Esophagus muscularis mucosa (tissue), 4 donors: ENCODE measurements at regions not wholly inside any gene's neighbourhood (a gene's known extent, or its start where the extent isn't known, plus 50 kb on each side); places are given as distances from the start of the nearest gene placed in this dataset.

Experiments used
- EP300 ChIP-seq: sonication (generic); formaldehyde crosslinking; IDR thresholded peaks from one replicate; pipeline ENCODE4 v1.6.1; 2017; ENCODE audit warnings: antibody characterized with exemption
- POLR2A ChIP-seq: fragments of 450-650 bp; IDR thresholded peaks from one replicate; pipeline ENCODE4 v1.6.1; 2017; ENCODE audit warnings: antibody characterized with exemption, moderate library complexity, mild to moderate bottlenecking, low read depth
- TF ChIP-seq, protein P1 (sequence below), 3 experiments: fragments of 200-600 bp in 2 of 3; fragments of 450-650 bp in 1 of 3; sonication (generic) in 2 of 3; IDR thresholded peaks; one replicate each; pipeline ENCODE4 v1.5.1; 2017 to 2019; ENCODE audit warnings: antibody characterized with exemption in 3 of 3, mild to moderate bottlenecking in 2 of 3, moderate library complexity in 1 of 3

- TF ChIP-seq, protein P1, sequence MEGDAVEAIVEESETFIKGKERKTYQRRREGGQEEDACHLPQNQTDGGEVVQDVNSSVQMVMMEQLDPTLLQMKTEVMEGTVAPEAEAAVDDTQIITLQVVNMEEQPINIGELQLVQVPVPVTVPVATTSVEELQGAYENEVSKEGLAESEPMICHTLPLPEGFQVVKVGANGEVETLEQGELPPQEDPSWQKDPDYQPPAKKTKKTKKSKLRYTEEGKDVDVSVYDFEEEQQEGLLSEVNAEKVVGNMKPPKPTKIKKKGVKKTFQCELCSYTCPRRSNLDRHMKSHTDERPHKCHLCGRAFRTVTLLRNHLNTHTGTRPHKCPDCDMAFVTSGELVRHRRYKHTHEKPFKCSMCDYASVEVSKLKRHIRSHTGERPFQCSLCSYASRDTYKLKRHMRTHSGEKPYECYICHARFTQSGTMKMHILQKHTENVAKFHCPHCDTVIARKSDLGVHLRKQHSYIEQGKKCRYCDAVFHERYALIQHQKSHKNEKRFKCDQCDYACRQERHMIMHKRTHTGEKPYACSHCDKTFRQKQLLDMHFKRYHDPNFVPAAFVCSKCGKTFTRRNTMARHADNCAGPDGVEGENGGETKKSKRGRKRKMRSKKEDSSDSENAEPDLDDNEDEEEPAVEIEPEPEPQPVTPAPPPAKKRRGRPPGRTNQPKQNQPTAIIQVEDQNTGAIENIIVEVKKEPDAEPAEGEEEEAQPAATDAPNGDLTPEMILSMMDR (IDR thresholded peaks at IDR 0.05), result no peak
- TF ChIP-seq EP300 (no peak), POLR2A (no peak)
These were observed 535.5 kb downstream of the PDHA2 start for GRCh38 chr4:96375367-96375766.
